Esophagus squamous epithelium (tissue), 4 donors: ENCODE measurements at regions not wholly inside any gene's neighbourhood (a gene's known extent, or its start where the extent isn't known, plus 50 kb on each side); places are given as distances from the start of the nearest gene placed in this dataset.

Experiments used
- POLR2A ChIP-seq, 4 donors: fragments of 450-650 bp; IDR thresholded peaks; one replicate each; pipeline ENCODE4 v1.6.1; 2017; ENCODE audit warnings: antibody characterized with exemption in 4 of 4, mild to moderate bottlenecking in 4 of 4, moderate library complexity in 3 of 4
- TF ChIP-seq, protein P1 (sequence below), 6 experiments: fragments of 450-650 bp in 4 of 6; fragments of 200-600 bp in 2 of 6; sonication (generic) in 2 of 6; IDR thresholded peaks; one replicate each; pipeline ENCODE4 v1.5.1; 2016 to 2019; ENCODE audit warnings: antibody characterized with exemption in 6 of 6, mild to moderate bottlenecking in 4 of 6, moderate library complexity in 4 of 6

DNA sequence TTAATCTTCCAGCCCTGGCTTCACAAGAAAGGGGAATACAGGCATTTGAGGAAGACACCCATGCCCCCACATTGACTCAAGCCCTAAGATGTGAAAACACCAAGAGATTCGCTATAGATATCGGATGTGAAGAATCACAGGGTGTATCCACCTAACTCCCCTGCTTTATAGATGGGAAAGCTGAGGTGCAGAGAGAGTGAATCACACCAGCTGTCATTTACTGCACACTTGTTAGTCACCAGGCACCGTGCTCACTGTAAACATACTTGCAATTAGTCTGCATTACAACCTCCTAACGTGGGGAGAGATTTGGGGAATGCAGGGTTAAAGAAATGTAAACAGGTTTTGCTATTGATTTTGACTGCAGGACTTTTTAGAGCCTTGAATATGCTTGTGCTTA lies 325.5 kb downstream of the C16orf95 start:
- TF ChIP-seq, protein P1, sequence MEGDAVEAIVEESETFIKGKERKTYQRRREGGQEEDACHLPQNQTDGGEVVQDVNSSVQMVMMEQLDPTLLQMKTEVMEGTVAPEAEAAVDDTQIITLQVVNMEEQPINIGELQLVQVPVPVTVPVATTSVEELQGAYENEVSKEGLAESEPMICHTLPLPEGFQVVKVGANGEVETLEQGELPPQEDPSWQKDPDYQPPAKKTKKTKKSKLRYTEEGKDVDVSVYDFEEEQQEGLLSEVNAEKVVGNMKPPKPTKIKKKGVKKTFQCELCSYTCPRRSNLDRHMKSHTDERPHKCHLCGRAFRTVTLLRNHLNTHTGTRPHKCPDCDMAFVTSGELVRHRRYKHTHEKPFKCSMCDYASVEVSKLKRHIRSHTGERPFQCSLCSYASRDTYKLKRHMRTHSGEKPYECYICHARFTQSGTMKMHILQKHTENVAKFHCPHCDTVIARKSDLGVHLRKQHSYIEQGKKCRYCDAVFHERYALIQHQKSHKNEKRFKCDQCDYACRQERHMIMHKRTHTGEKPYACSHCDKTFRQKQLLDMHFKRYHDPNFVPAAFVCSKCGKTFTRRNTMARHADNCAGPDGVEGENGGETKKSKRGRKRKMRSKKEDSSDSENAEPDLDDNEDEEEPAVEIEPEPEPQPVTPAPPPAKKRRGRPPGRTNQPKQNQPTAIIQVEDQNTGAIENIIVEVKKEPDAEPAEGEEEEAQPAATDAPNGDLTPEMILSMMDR (IDR thresholded peaks at IDR 0.05) = no peak
- no peak for TF ChIP-seq POLR2A (IDR thresholded peaks at IDR 0.05)
